CD4-positive, alpha-beta T cell treated with Interleukin-1 beta for 1 hour (primary cell): ENCODE measurements at regions not wholly inside any gene's neighbourhood (a gene's known extent, or its start where the extent isn't known, plus 50 kb on each side); places are given as distances from the start of the nearest gene placed in this dataset.
"Not testable (repeated sequence)": the region's sequence is repeated elsewhere in the genome, so short reads cannot be mapped to it uniquely, and the experiment has no call there.

ENCODE experiments used
- DNase-seq, 2 donors: peaks; one replicate each; pipeline ENCODE4 v3.0.0-alpha.2; 2020 to 2022

GRCh38 chr5:72692651-72693442 lies 123.6 kb upstream of the TNPO1 start:
- no peak for DNase-seq

- no peak for DNase-seq
Measured at GRCh38 chr5:72692231-72692637, 124.2 kb upstream of the TNPO1 start.

DNA sequence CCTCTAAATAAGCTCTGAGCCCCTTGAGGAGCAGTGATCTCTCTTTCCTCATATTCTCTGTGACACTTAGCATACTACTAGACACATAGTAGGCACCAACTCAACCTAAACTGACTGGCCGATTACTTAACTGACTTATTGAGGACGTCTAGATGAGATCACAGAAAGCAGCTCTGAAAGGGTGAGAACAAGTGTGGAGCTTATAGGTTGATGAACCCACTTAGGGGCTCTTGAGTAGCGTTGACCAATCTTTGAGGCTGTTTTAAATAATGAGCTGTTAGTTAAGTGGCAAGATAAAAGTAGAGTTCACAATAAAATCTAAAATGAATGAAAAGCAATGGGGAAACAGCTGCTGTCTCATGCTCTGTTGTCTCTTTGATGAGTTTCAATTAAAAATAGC lies 124.7 kb upstream of the TNPO1 start:
- no peak for DNase-seq

- no peak for DNase-seq
Measured at GRCh38 chr5:72688916-72689315, 127.5 kb upstream of the TNPO1 start.

- no peak for DNase-seq
Measured at GRCh38 chr5:72687288-72687687, 129.2 kb upstream of the TNPO1 start.

DNA sequence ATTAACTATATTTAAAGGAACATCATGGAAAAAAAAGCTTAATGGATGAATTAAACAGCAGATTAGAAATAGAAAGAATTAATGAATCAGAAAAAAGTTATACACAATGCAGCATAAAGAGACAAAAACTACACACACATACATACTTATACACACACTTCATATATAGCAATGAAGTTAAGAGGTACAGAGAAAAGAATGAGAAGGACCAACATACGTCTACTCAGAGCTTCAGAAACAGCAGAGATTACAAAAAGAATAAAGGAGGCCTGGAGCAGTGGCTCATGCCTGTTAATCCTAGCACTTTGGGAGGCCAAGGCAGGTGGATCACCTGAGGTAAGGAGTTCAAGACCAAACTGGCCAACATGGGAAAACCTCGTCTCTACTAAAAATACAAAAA lies 133.9 kb upstream of the TNPO1 start:
- DNase-seq = no peak

- DNase-seq = no peak
Measured at GRCh38 chr5:72681781-72682180, 134.7 kb upstream of the TNPO1 start.

- DNase-seq = no peak
Measured at GRCh38 chr5:72677447-72677846, 139.0 kb upstream of the TNPO1 start.

GRCh38 chr5:72676831-72677230 lies 139.6 kb upstream of the TNPO1 start:
- not testable (repeated sequence) for DNase-seq

DNA sequence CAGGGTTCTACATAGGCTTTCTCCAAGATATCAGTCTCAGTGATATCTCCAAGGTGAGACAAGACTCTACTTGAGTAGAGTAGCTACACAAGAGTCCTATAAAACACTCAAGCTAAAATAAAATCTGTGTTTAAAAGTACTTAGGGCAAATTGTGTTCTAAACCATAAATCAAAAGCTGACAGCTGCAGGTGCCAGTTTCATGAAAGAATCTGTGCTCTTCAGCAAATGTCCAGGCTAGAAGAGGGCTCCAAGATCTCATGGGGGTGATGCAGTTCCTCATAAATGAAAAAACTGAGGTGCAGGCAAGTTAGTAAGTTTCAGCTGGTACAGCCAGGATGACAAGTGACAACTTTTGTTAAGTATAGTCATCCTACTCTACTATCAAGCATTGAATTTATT lies 142.8 kb upstream of the TNPO1 start:
- DNase-seq = no peak

DNA sequence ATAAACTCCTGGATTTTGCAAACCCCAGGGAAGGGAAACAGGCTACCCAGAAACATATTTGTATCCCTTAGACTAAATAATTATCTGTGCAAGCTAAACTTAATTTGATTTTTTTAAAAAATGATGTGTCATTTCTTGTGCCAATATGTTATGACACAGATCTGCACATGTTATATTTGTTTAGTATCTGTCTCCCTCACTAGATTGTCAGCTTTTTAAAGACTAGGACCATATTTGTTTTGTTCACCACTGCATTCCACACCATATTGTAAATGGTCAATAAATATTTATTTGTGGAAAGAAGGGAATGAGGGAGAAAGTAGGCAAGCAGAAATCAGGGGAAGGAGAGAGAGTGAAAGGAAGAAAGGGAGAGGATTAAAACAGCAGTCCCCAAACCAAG lies 143.3 kb upstream of the TNPO1 start:
- DNase-seq = no peak

GRCh38 chr5:72667708-72668107 lies 148.8 kb upstream of the TNPO1 start:
- DNase-seq = no peak

- no peak for DNase-seq
Measured at GRCh38 chr5:72662936-72663335, 153.5 kb upstream of the TNPO1 start.

- no peak for DNase-seq
Measured at GRCh38 chr5:72662305-72662704, 154.2 kb upstream of the TNPO1 start.

GRCh38 chr5:72661405-72661804 lies 154.2 kb upstream of the ZNF366 start:
- DNase-seq = no peak

GRCh38 chr5:72659726-72660125 lies 152.5 kb upstream of the ZNF366 start:
- DNase-seq = no peak

DNA sequence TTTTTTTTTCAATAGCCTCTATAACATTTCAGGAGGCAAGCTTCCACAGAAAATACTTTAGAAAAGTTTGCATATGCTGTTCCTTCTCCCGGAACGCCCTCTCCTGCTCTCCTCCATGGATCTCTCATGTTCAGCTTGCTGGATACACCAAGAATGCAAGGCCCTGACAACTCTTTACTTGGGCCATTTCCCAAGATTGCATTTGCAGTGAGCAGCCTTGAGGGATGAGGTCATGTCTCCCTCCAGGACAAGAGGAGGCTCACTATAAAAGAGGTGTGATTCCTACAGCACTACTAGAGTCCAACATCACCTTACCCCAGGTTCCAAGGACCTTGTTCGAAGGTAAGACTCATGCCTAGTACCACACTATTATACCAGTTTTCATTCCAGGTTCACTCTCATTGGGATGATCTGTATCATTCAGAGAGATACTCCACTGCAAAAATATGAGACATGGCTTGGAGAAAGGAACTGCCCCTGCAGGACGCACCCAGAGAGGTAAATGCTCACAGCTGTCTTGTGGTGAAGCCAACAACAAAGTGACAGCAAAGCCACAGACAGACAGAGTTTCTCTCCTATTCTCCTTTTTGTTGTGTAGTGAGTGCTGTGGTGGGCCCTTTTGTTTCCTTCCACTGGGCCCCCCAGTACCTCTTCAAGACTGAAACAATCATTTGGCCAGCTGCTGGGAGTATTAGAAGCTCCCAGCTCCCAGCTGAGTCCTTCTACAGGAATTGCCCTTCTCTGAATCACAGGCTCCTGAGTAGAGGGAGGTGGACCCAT lies 151.7 kb upstream of the ZNF366 start:
- no peak for DNase-seq

- DNase-seq = no peak
Measured at GRCh38 chr5:72658161-72658560, 151.0 kb upstream of the ZNF366 start.

- DNase-seq = no peak
Measured at GRCh38 chr5:72656756-72657513, 149.7 kb upstream of the ZNF366 start.

- DNase-seq = no peak
Measured at GRCh38 chr5:72656331-72656730, 149.1 kb upstream of the ZNF366 start.

DNA sequence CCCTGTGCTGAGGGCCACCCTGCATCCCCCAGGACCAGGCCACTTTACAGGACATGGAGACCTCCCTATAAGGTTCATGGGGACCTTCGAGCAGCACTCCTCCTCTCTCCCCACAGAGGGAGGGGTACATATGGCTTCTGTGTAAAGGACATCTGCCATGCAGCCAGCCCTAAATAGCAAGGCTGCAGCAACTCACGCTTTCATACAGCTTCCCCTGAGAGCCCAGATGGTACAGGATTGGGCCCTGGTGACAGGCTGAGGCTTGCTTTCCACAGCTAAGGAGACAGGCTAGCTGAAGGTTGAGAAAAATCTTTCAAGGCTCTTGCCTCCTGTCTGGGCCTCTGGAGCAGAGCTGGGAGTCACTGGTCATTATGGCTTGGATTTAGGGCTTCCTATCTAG lies 147.0 kb upstream of the ZNF366 start:
- DNase-seq = no peak

DNA sequence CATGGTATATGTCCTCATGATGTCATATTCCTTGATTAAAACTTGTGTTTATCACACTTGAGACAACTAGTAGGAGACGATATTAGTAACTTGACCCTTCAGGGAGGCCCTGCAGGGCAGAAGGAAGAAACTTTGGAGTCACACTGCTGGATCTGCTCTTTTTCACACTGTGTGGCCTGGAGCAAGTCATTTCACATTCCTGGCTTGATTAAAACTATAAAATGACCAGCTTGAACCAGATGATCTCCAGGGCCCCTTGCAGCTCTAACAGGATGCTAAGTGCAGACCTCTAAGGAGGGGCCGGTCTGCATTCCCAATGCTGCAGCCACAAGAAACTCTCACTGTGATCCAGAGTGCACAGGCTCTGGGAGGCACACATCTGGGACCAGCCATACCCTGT lies 146.4 kb upstream of the ZNF366 start:
- no peak for DNase-seq

DNA sequence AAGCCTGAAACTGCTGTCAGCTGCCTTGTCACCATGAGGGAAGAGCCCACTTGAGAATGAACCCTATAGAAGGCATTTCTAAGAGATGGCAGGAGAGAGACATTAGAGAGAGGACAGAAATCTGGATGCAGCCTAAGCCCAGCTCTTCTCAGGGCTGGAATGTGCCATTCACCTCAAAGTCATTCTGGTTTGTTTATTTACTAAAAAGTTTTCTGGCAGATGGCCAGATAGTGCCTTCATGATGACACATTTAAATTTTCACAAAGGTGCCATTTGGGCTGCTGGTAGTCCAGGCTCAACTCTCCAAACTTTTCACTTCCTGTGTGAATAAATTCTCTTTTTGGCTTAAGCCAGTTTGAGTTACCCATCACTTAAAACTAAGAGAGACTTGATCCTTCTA lies 144.6 kb upstream of the ZNF366 start:
- no peak for DNase-seq

- DNase-seq = no peak
Measured at GRCh38 chr5:72651109-72651508, 143.9 kb upstream of the ZNF366 start.
